H1 (cell line): ENCODE measurements at regions not wholly inside any gene's neighbourhood (a gene's known extent, or its start where the extent isn't known, plus 50 kb on each side); places are given as distances from the start of the nearest gene placed in this dataset.

Experiments used
- EP300 ChIP-seq, 2 experiments: IDR thresholded peaks; 1 replicate in 1 of 2; 2 replicates in 1 of 2; pipeline ENCODE4 v1.6.1; 2011 to 2012; ENCODE audit warnings: low read depth in 2 of 2, low read length in 2 of 2, mild to moderate bottlenecking in 2 of 2, borderline replicate concordance in 1 of 2, inconsistent platforms in 1 of 2, moderate library complexity in 1 of 2
- JUND ChIP-seq: IDR thresholded peaks from 2 replicates; pipeline ENCODE4 v1.6.1; 2011; ENCODE audit warnings: mild to moderate bottlenecking, improper control_type of control experiment, low read length
- POLR2A ChIP-seq, 2 experiments: IDR thresholded peaks; 1 replicate in 1 of 2; 2 replicates in 1 of 2; pipeline ENCODE4 v1.6.1; 2011; ENCODE audit warnings: low read depth in 2 of 2, low read length in 2 of 2, mild to moderate bottlenecking in 2 of 2; ENCODE audit errors: control extremely low read depth in 1 of 2
- SIN3A ChIP-seq, 2 experiments: IDR thresholded peaks in 1 of 2; conservative IDR thresholded peaks in 1 of 2; 2 replicates each; pipeline ENCODE4 v1.6.1; 2011 to 2012; ENCODE audit warnings: low read length in 2 of 2, improper control_type of control experiment in 1 of 2, low read depth in 1 of 2, mild to moderate bottlenecking in 1 of 2

GRCh38 chr21:15229390-15229789, 164.6 kb upstream of the NRIP1 start (continued):
- TF ChIP-seq SIN3A (conservative IDR thresholded peaks at IDR 0.05 in 1 of 2, IDR thresholded peaks at IDR 0.05 in 1 of 2; ENCODE audit: low read depth in 1 of 2, low read length in 2 of 2) (no peak), JUND (no peak), EP300 (IDR thresholded peaks at IDR 0.05; ENCODE audit: borderline replicate concordance in 1 of 2, low read depth in 2 of 2, low read length in 2 of 2) (no peak), POLR2A (IDR thresholded peaks at IDR 0.05; ENCODE audit: control extremely low read depth in 1 of 2, low read depth in 2 of 2, low read length in 2 of 2) (no peak)
- TF ChIP-seq, all 59 proteins: peak for 0
